Activated CD4-positive, alpha-beta T cell treated with anti-CD3 and anti-CD28 coated beads for 36 hours (primary cell): ENCODE measurements at regions not wholly inside any gene's neighbourhood (a gene's known extent, or its start where the extent isn't known, plus 50 kb on each side); places are given as distances from the start of the nearest gene placed in this dataset.

Experiments
- ATAC-seq: fragments of 200-7000 bp; cut with Tn5 transposase; one replicate; pipeline ENCODE4 v1.10.0; 2021; ENCODE audit warnings: mild to moderate bottlenecking, moderate library complexity
- CTCF ChIA-PET: fragments of 350-600 bp; sonication (Branson Sonifier 250); formaldehyde crosslinking; loops from one replicate; lab custom pipeline; 2021; ENCODE audit warnings: antibody characterized with exemption; lab: Charles Lee
- POLR2A ChIA-PET: fragments of 350-600 bp; sonication (Branson Sonifier 250); formaldehyde crosslinking; loops from one replicate; lab custom pipeline; 2021; ENCODE audit warnings: antibody characterized with exemption, inconsistent platforms; lab: Charles Lee
- DNase-seq: peaks from one replicate; pipeline ENCODE4 v3.0.0-alpha.2; 2020
- H3K27ac Mint-ChIP-seq: one replicate; pipeline ENCODE4 v1.8.0; 2021; ENCODE audit warnings: mixed read lengths
- H3K27me3 Mint-ChIP-seq: one replicate; pipeline ENCODE4 v1.8.0; 2021; ENCODE audit warnings: mixed read lengths
- H3K36me3 Mint-ChIP-seq: one replicate; pipeline ENCODE4 v1.8.0; 2021; ENCODE audit warnings: low read depth, mixed read lengths
- H3K4me1 Mint-ChIP-seq: one replicate; pipeline ENCODE4 v1.8.0; 2021; ENCODE audit warnings: mixed read lengths
- H3K4me3 Mint-ChIP-seq: one replicate; pipeline ENCODE4 v1.8.0; 2021; ENCODE audit warnings: mild to moderate bottlenecking, moderate library complexity, mixed read lengths
- H3K9me3 Mint-ChIP-seq: one replicate; pipeline ENCODE4 v1.8.0; 2021; ENCODE audit warnings: low read depth, mixed read lengths
- intact Hi-C, 2 experiments: fragments of 100-400 bp; cut with DNase I in 1 of 2; cut with micrococcal nuclease in 1 of 2; formaldehyde crosslinking; loops; one replicate each; pipeline versions ENCODE4 v1.14.2 to v1.15.1; 2022 to 2024; cut with DNase I, micrococcal nuclease

DNA sequence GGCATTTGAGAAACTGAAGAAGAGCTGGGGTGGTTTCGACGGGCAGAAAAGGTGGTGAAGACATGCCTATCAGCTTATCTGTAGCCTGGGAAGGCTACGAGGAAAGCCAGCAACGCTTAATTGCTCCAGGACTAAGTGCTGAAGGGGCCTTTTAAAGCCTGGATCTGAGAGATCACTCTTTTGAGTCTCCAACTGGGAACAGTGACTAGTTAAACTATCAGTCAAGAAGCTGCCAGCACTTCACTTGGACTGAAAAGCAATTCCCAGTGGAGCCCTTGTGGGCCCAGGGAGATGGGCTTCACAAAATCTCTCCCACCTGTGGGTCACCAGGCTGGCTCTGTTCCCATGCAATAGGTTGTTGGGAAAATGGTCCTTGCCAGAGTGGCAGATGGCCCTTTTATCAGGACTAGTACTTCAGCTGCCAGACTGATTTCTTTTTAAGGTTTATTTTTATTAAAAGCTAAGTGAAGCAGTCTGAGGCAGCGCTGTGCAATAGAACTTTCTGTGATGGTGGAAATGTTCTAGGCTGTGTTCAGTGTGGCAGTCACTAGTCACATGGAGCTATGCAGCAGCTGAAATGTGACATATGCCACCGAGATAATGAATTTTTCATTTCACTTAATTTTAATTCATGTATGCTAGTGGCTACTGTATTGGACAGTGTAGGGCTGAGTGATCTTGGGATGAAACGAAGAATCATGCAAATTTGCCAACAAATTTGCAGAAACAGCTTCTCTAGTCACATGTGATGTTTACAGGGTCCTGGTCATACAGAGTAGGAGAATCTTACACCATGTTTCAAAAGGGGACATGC, 276.8 kb downstream of the PCNX1 start:
- no peak overlapping the region for H3K4me3 Mint-ChIP-seq
- no peak for DNase-seq
- intact Hi-C loops: no loop called here
- H3K27me3 Mint-ChIP-seq: no peaks in the 10 kb centered on the region
- POLR2A ChIA-PET: no interaction called here
- no peak for ATAC-seq
- no peak overlapping the region for H3K27ac Mint-ChIP-seq
- no peaks in the 10 kb centered on the region for H3K4me1 Mint-ChIP-seq
- CTCF ChIA-PET: interaction anchor here (1.0 kb wide), 1 partner anchor 13 kb away, joined by 3 read pairs; no protein-coding TSS in a partner anchor
- no peaks in the 10 kb centered on the region for H3K36me3 Mint-ChIP-seq
- H3K9me3 Mint-ChIP-seq: no peaks in the 10 kb centered on the region

DNA sequence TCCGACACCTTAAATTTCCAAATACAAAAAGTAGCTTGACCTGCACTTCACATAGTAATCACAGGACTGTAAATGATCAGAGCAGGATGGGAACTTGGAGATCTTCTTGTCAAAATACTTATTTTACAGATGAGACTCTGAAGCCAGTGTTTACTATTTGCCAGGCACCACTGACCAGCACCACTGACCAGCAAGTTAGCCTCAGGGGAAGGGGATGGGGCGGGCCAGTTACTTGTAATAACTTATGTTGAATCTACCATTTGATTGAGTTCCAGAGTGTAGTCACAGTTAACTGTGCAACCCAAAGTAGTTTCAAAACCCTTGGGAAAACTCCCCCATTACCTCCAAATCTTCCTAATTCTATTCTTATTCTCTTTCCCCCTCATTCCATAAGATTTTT, 278.4 kb downstream of the PCNX1 start:
- Mint-ChIP-seq H3K36me3 (no peaks in the 10 kb centered on the region), H3K27me3 (peaks cover 2% of the 10 kb centered on the region), H3K27ac (no peak overlapping the region), H3K4me3 (no peak overlapping the region), H3K4me1 (no peaks in the 10 kb centered on the region), H3K9me3 (no peaks in the 10 kb centered on the region)
- ATAC-seq (no peak), DNase-seq (no peak)
- intact Hi-C loops: no loop called here
- ChIA-PET CTCF (interaction anchor here (0.6 to 0.8 kb wide), 3 partner anchors 13 to 180 kb away, joined by 3 read pairs; no protein-coding TSS in a partner anchor), POLR2A (interaction anchor here (0.6 kb wide), 1 partner anchor 1703 kb away, joined by 7 read pairs; no protein-coding TSS in a partner anchor)

DNA sequence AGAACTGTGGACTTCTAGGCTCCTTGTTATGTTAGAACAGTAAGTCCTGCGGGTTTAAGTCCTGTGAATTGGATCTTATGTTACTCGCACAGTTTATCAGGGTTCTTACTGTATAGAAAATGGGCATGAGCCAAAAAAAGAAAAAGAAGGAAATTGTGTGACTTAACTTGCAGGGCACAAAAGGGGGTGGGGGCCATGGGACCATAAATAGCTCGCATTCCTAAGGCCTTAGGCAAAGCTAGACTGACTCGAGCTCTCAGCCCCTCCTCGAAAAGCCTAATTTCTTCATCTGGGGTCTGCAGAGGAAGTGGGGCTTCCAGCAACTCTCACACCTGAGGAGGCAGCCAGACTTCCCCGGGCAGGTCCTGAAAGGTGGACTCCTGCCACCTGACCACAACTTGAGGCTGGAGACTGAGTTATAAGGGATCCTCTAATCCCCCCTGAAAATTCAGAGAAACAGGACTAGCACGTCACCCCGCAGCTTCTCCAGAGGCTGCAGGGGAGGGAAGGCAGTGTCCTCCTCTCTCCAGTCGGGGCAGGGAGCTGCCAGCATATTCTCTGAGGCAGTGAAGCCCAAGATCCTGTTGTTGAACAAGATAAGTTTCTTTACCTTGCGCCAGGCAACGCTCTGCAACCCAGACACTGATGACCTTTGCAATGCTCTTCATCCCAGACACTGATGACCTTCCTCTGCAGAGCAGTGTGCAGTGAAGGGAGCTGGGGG, 280.5 kb downstream of the PCNX1 start:
- Mint-ChIP-seq H3K27me3 (peaks cover 2% of the 10 kb centered on the region), H3K4me1 (no peaks in the 10 kb centered on the region), H3K27ac (no peak overlapping the region), H3K4me3 (no peak overlapping the region), H3K9me3 (no peaks in the 10 kb centered on the region), H3K36me3 (no peaks in the 10 kb centered on the region)
- POLR2A ChIA-PET: no interaction called here
- intact Hi-C loops: no loop called here
- DNase-seq (no peak), ATAC-seq (no peak)
- CTCF ChIA-PET: no interaction called here

DNA sequence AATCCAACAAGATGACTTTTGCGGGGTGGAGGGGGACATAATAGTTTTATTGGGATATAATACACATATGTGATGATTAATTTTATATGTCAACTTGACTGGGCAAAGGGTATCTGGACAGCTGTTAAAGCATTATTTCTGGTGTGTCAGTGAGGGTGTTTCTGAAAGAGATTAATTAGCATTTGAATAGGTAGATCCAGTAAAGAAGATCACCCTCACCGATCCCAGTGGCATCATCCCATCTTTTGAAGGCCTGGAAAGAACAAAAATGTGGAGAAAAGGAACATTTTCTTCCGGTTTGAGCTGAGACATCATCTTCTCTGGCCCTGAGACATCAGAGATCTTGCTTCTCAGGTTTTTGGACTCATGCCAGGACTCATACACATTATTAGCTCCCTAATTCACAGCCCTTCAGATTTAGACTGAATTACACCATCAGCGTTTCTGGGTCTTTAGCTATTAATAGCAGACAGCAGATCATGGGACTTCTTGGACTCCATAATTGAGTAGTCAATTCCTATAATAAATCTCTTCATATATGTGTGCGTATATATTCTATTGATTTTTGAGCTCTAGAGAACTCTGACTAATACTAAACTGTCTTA, 283.6 kb downstream of the PCNX1 start:
- intact Hi-C loops: no loop called here
- Mint-ChIP-seq H3K27me3 (peaks cover 4% of the 10 kb centered on the region), H3K36me3 (no peaks in the 10 kb centered on the region), H3K4me1 (peaks cover 2% of the 10 kb centered on the region), H3K27ac (no peak overlapping the region), H3K4me3 (no peak overlapping the region), H3K9me3 (no peaks in the 10 kb centered on the region)
- ChIA-PET CTCF (interaction anchor here (1.1 kb wide), 1 partner anchor 12 kb away, joined by 3 read pairs; no protein-coding TSS in a partner anchor), POLR2A (no interaction called here)
- DNase-seq: no peak
- ATAC-seq: no peak

DNA sequence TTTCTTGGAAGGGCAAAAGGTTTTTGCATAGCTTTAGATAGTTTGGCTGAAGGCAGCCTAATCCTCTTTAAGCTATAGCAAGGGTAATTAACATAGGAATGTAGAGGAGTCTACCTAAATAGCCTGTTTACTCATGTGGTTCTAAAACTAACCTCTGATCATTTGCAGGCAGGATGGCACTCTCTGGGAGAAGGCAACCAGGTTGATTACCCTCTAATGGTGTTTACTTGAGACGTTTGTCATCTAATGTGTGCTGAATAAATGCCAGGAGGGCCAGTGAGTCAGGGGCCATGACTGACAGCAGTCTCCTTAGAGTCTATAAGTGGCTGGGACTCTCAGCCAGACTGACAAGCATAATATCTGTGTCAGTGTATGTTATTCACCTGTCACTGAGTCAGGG, 286.4 kb downstream of the PCNX1 start:
- Mint-ChIP-seq H3K4me1 (peaks cover 2% of the 10 kb centered on the region), H3K27ac (no peak overlapping the region), H3K9me3 (no peaks in the 10 kb centered on the region), H3K4me3 (no peak overlapping the region), H3K36me3 (no peaks in the 10 kb centered on the region), H3K27me3 (peaks cover 7% of the 10 kb centered on the region)
- intact Hi-C loops: no loop called here
- no peak for ATAC-seq
- ChIA-PET POLR2A (no interaction called here), CTCF (no interaction called here)
- DNase-seq: no peak

DNA sequence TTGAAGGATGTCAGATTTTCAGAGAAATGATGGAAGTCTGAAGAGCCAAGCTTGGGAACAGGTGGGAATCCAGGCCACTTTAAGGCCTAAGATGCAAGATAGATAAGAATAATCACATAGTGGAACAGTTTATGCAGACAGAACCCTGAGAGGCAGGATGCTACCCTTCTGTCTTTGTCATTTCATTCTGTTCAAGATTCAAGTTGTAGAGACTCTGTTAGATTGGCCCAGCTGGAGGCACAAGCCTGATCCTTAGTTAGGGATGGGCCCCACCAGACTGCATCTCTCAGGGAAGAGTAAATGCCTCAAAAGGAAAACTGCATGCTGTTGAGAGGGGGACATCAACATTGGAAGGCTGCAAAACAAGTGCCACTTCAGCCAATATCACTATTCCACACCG, 287.0 kb downstream of the PCNX1 start:
- DNase-seq (no peak), ATAC-seq (no peak)
- intact Hi-C loops: no loop called here
- Mint-ChIP-seq H3K27ac (no peak overlapping the region), H3K36me3 (no peaks in the 10 kb centered on the region), H3K27me3 (peaks cover 7% of the 10 kb centered on the region), H3K9me3 (no peaks in the 10 kb centered on the region), H3K4me1 (peaks cover 2% of the 10 kb centered on the region), H3K4me3 (no peak overlapping the region)
- ChIA-PET CTCF (no interaction called here), POLR2A (no interaction called here)

DNA sequence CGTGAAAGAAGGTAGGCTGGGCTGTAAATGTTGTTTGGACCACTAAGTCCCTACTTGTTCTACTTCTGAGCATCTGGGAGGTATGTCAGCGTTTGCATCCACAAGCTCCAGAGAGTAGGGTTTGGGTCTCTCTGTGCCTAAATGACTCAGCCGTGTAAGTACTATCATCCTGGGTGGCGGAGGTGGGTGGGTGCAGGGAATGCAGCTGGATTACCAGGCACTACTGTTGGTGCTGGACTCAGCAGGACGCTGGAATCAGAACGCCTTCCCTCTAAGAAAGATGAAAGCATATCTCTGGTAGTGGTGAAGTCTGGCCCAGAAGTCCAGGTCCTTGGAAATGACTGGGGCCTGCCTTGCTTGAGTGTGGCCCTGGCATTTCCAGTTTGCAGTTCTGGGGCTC, 289.7 kb downstream of the PCNX1 start:
- intact Hi-C loops: loop anchor here in 1 of 2 experiments (1.0 kb wide), 1 partner anchor 16 kb away; no protein-coding TSS in a partner anchor
- Mint-ChIP-seq H3K27ac (no peak overlapping the region), H3K27me3 (peaks cover 5% of the 10 kb centered on the region), H3K9me3 (no peaks in the 10 kb centered on the region), H3K4me3 (no peak overlapping the region), H3K4me1 (peaks cover 2% of the 10 kb centered on the region), H3K36me3 (no peaks in the 10 kb centered on the region)
- ChIA-PET CTCF (interaction anchor here (1.1 to 1.4 kb wide), 2 partner anchors 13 to 54 kb away, joined by 3 to 4 read pairs; no protein-coding TSS in a partner anchor), POLR2A (no interaction called here)
- DNase-seq (no peak), ATAC-seq (no peak)

DNA sequence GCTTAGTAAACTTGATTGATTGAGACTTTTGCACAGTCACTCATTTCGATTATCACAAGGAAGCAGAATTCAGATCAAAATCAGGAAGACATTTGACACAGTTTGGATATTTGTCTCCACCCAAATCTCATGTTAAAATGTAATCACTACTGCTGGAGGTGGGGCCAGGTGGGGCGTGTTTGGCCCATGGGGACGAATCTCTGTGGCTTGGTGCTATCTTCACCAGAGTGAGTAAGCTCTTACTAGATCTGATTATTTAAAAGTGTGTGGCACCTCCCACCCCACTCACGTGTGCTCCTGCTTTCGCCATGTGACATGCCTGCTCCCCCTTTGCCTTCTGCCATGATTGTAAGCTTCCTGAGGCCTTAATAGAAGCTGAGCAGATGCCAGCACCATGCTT, 291.4 kb downstream of the PCNX1 start:
- Mint-ChIP-seq H3K4me1 (peaks cover 2% of the 10 kb centered on the region), H3K27me3 (peaks cover 11% of the 10 kb centered on the region), H3K4me3 (no peak overlapping the region), H3K36me3 (no peaks in the 10 kb centered on the region), H3K9me3 (no peaks in the 10 kb centered on the region), H3K27ac (no peak overlapping the region)
- ChIA-PET CTCF (interaction anchor here (1.0 kb wide), 1 partner anchor 13 kb away, joined by 3 read pairs; no protein-coding TSS in a partner anchor), POLR2A (no interaction called here)
- intact Hi-C loops: no loop called here
- no peak for ATAC-seq
- no peak for DNase-seq

DNA sequence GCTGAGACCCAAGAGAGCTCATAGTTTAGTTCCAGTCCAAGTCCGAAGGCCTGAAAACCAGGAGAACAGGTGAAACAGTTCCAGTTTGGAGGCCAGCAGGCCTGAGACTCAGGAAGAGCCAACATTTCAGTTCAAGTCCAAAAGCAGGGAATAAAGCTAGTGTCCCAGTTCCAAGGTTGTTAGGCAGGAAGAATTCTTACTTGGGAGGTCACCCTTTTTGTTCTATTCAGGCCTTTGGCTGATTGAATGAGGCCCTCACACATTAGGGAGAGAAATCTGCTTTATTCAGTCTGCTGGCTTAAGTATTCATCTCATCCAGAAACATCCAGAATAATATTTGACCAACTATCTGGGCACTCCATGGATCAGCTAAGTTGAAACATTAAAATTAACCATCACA, 294.6 kb downstream of the PCNX1 start:
- ATAC-seq: no peak

DNA sequence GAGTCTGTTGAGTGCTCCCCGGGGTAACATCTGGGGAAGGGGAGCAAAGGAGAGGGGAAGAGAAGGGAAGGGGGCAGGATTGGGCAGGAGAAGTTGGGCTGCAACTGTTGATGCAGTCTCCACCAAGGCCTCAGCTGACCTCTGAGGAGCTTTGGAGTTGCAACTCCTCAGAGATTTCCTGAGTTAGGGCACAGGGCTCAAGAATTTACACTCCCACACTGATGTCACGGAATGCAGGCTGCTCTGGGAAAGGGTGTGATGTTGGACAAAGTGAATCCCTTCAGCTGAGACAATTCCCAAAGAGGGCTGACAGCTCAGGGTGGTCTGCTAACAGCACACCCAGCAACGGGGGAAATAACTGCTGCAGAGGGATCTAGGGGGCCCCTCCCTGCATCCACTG, 295.6 kb downstream of the PCNX1 start:
- Mint-ChIP-seq H3K36me3 (no peaks in the 10 kb centered on the region), H3K27me3 (peaks cover 8% of the 10 kb centered on the region)

More for the DNA sequence above, 294.6 kb downstream of the PCNX1 start:
- intact Hi-C loops: no loop called here
- peaks cover 8% of the 10 kb centered on the region for H3K27me3 Mint-ChIP-seq
- H3K4me3 Mint-ChIP-seq: no peak overlapping the region
- H3K9me3 Mint-ChIP-seq: peaks cover 3% of the 10 kb centered on the region
- H3K36me3 Mint-ChIP-seq: no peaks in the 10 kb centered on the region
- ChIA-PET CTCF (interaction anchor here (0.6 kb wide), 1 partner anchor 85 kb away, joined by 3 read pairs; no protein-coding TSS in a partner anchor), POLR2A (interaction anchor here (1.0 kb wide), 1 partner anchor 134 kb away, joined by 3 read pairs; no protein-coding TSS in a partner anchor)
- peaks cover 2% of the 10 kb centered on the region for H3K4me1 Mint-ChIP-seq
- DNase-seq: no peak
- H3K27ac Mint-ChIP-seq: no peak overlapping the region

DNA sequence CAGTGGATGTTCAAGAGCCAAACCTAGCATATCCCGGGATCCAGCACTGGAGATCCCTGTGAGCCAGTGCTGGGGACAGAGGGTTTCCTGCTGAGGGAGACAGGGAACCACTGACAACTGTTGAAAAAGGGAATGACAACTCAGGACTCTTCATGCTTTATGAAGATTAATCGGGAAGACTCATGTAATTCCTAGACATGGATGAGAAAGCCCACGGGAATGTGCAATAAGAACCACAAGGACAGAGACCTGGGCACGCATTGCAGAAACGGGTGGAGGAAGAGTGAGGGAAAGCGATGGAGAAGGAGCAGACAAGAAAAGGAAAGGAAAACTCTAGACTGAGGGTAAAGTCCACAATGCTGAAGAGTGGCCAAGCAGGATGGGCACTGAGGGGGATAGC, 296.0 kb downstream of the PCNX1 start:
- no peak for ATAC-seq
- CTCF ChIA-PET: no interaction called here
- H3K36me3 Mint-ChIP-seq: no peaks in the 10 kb centered on the region
- H3K27me3 Mint-ChIP-seq: peaks cover 8% of the 10 kb centered on the region
- peaks cover 3% of the 10 kb centered on the region for H3K9me3 Mint-ChIP-seq
- intact Hi-C loops: no loop called here
- H3K4me1 Mint-ChIP-seq: peaks cover 2% of the 10 kb centered on the region
- no peak overlapping the region for H3K27ac Mint-ChIP-seq
- POLR2A ChIA-PET: no interaction called here
- DNase-seq: no peak
- H3K4me3 Mint-ChIP-seq: no peak overlapping the region

More for the DNA sequence above, 295.6 kb downstream of the PCNX1 start:
- DNase-seq: no peak
- Mint-ChIP-seq H3K4me3 (no peak overlapping the region), H3K4me1 (peaks cover 2% of the 10 kb centered on the region), H3K27ac (no peak overlapping the region), H3K9me3 (peaks cover 3% of the 10 kb centered on the region)
- ChIA-PET CTCF (no interaction called here), POLR2A (no interaction called here)
- intact Hi-C loops: no loop called here
- ATAC-seq: no peak
